ENCODE measurements at regions not wholly inside any gene's neighbourhood (a gene's known extent, or its start where the extent isn't known, plus 50 kb on each side); places are given as distances from the start of the nearest gene placed in this dataset.

DNA sequence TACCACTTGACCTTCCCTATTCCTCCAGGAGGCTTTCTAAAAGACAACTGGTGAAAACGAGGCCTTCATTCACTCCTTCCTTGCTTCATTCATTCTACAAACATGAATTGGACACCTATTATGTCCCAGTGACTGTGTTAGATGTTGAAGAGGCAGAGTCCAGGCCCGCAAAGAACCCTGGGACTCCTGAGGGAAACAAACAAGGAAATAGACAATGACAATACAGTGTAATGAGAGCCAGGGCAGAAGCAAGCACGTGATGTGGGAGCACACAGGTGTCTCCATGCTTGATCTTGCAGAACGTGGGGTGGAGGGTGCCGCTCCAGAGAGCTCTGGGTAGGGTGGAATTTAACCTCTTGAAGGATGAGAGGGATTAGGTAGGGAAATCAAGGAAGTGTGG is 137.6 kb upstream of the KLF3 start (continued):
- TF ChIP-seq, protein P1, sequence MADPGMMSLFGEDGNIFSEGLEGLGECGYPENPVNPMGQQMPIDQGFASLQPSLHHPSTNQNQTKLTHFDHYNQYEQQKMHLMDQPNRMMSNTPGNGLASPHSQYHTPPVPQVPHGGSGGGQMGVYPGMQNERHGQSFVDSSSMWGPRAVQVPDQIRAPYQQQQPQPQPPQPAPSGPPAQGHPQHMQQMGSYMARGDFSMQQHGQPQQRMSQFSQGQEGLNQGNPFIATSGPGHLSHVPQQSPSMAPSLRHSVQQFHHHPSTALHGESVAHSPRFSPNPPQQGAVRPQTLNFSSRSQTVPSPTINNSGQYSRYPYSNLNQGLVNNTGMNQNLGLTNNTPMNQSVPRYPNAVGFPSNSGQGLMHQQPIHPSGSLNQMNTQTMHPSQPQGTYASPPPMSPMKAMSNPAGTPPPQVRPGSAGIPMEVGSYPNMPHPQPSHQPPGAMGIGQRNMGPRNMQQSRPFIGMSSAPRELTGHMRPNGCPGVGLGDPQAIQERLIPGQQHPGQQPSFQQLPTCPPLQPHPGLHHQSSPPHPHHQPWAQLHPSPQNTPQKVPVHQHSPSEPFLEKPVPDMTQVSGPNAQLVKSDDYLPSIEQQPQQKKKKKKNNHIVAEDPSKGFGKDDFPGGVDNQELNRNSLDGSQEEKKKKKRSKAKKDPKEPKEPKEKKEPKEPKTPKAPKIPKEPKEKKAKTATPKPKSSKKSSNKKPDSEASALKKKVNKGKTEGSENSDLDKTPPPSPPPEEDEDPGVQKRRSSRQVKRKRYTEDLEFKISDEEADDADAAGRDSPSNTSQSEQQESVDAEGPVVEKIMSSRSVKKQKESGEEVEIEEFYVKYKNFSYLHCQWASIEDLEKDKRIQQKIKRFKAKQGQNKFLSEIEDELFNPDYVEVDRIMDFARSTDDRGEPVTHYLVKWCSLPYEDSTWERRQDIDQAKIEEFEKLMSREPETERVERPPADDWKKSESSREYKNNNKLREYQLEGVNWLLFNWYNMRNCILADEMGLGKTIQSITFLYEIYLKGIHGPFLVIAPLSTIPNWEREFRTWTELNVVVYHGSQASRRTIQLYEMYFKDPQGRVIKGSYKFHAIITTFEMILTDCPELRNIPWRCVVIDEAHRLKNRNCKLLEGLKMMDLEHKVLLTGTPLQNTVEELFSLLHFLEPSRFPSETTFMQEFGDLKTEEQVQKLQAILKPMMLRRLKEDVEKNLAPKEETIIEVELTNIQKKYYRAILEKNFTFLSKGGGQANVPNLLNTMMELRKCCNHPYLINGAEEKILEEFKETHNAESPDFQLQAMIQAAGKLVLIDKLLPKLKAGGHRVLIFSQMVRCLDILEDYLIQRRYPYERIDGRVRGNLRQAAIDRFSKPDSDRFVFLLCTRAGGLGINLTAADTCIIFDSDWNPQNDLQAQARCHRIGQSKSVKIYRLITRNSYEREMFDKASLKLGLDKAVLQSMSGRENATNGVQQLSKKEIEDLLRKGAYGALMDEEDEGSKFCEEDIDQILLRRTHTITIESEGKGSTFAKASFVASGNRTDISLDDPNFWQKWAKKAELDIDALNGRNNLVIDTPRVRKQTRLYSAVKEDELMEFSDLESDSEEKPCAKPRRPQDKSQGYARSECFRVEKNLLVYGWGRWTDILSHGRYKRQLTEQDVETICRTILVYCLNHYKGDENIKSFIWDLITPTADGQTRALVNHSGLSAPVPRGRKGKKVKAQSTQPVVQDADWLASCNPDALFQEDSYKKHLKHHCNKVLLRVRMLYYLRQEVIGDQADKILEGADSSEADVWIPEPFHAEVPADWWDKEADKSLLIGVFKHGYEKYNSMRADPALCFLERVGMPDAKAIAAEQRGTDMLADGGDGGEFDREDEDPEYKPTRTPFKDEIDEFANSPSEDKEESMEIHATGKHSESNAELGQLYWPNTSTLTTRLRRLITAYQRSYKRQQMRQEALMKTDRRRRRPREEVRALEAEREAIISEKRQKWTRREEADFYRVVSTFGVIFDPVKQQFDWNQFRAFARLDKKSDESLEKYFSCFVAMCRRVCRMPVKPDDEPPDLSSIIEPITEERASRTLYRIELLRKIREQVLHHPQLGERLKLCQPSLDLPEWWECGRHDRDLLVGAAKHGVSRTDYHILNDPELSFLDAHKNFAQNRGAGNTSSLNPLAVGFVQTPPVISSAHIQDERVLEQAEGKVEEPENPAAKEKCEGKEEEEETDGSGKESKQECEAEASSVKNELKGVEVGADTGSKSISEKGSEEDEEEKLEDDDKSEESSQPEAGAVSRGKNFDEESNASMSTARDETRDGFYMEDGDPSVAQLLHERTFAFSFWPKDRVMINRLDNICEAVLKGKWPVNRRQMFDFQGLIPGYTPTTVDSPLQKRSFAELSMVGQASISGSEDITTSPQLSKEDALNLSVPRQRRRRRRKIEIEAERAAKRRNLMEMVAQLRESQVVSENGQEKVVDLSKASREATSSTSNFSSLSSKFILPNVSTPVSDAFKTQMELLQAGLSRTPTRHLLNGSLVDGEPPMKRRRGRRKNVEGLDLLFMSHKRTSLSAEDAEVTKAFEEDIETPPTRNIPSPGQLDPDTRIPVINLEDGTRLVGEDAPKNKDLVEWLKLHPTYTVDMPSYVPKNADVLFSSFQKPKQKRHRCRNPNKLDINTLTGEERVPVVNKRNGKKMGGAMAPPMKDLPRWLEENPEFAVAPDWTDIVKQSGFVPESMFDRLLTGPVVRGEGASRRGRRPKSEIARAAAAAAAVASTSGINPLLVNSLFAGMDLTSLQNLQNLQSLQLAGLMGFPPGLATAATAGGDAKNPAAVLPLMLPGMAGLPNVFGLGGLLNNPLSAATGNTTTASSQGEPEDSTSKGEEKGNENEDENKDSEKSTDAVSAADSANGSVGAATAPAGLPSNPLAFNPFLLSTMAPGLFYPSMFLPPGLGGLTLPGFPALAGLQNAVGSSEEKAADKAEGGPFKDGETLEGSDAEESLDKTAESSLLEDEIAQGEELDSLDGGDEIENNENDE (IDR thresholded peaks at IDR 0.05; ENCODE audit: insufficient replicate concordance, low read length), result no peak
- no peak for TF ChIP-seq NANOG (IDR thresholded peaks at IDR 0.05; ENCODE audit: insufficient read depth, low read depth, low read length, poor library complexity, severe bottlenecking)
- no peak for TF ChIP-seq SP2 (IDR thresholded peaks at IDR 0.05; ENCODE audit: low read length)
- no peak for TF ChIP-seq CHD1 (IDR thresholded peaks at IDR 0.05; ENCODE audit: low read depth, low read length)
- TF ChIP-seq RAD21 (IDR thresholded peaks at IDR 0.05 in 1 of 2, conservative IDR thresholded peaks at IDR 0.05 in 1 of 2; ENCODE audit: low read depth in 2 of 2, low read length in 2 of 2), result no peak
- no peak for TF ChIP-seq FOSL1 (IDR thresholded peaks at IDR 0.05; ENCODE audit: insufficient read depth, low read depth, low read length)
- TF ChIP-seq BRCA1 (IDR thresholded peaks at IDR 0.05; ENCODE audit: low read depth, low read length), result no peak
